Activated CD8-positive, alpha-beta memory T cell treated with anti-CD3 and anti-CD28 coated beads for 36 hours (primary cell): ENCODE measurements at regions not wholly inside any gene's neighbourhood (a gene's known extent, or its start where the extent isn't known, plus 50 kb on each side); places are given as distances from the start of the nearest gene placed in this dataset.

Experiments
- CTCF ChIA-PET: fragments of 350-600 bp; sonication (Branson Sonifier 250); formaldehyde crosslinking; loops from one replicate; lab custom pipeline; 2021; ENCODE audit warnings: antibody characterized with exemption; lab: Charles Lee
- POLR2A ChIA-PET: fragments of 350-600 bp; sonication (Branson Sonifier 250); formaldehyde crosslinking; loops from one replicate; lab custom pipeline; 2021; ENCODE audit warnings: antibody characterized with exemption; lab: Charles Lee

- ChIA-PET CTCF (no interaction called here), POLR2A (no interaction called here)
Observed at GRCh38 chr4:132498215-132498614, 650.9 kb upstream of the PCDH10 start.

DNA sequence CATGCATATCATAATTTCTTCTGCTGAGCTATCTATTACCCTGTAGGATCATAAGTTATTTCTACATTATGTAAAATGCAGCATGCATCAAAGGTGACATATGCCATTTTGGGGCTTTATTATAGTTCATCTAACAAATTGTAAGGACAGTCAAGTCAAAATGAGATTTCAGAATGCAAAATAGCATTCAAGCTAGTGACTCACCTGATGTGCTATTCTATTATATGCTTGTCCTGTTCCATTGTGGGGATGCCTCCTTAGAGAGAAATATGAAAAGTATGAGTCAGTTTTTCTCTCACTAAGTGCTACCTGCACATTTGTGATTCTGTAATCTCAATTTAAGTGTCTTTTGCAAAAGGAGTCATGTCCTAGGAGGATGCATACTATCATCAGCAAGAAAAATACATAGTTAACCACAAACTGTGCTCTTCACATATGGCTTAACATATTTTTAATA lies 647.0 kb upstream of the PCDH10 start:
- CTCF ChIA-PET, result no interaction called here

GRCh38 chr4:132504438-132504837 lies 644.7 kb upstream of the PCDH10 start:
- ChIA-PET CTCF (no interaction called here), POLR2A (no interaction called here)

More for the DNA sequence above, 647.0 kb upstream of the PCDH10 start:
- POLR2A ChIA-PET, result no interaction called here

- CTCF ChIA-PET, result no interaction called here
- POLR2A ChIA-PET, result no interaction called here
Observed at GRCh38 chr4:132506568-132506967, 642.5 kb upstream of the PCDH10 start.

- CTCF ChIA-PET, result no interaction called here
- POLR2A ChIA-PET, result no interaction called here
Observed at GRCh38 chr4:132513491-132513890, 635.6 kb upstream of the PCDH10 start.

- POLR2A ChIA-PET, result no interaction called here
- CTCF ChIA-PET, result no interaction called here
Observed at GRCh38 chr4:132526652-132527051, 622.4 kb upstream of the PCDH10 start.

DNA sequence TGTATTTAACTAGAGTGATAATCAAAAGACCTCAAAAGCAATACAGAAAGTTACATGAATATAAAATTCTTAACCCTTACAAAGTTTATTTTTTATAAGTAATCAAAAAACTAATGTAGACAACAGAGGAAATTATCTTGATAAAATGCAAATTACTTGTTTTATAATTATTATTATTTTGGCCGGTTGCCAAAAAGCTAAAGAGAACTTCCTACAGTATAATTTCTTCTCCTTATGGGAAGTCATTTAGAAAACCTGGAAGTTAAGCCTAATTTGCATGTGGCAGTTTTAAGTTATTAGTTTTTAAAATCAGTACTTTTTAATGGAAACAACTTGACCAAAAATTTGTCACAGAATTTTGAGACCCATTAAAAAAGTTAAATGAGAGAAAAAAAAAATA lies 621.3 kb upstream of the PCDH10 start:
- POLR2A ChIA-PET, result no interaction called here
- CTCF ChIA-PET, result no interaction called here

GRCh38 chr4:132530861-132531260 lies 618.2 kb upstream of the PCDH10 start:
- ChIA-PET POLR2A (no interaction called here), CTCF (no interaction called here)

GRCh38 chr4:132540268-132540667 lies 608.8 kb upstream of the PCDH10 start:
- POLR2A ChIA-PET, result no interaction called here
- CTCF ChIA-PET, result no interaction called here

DNA sequence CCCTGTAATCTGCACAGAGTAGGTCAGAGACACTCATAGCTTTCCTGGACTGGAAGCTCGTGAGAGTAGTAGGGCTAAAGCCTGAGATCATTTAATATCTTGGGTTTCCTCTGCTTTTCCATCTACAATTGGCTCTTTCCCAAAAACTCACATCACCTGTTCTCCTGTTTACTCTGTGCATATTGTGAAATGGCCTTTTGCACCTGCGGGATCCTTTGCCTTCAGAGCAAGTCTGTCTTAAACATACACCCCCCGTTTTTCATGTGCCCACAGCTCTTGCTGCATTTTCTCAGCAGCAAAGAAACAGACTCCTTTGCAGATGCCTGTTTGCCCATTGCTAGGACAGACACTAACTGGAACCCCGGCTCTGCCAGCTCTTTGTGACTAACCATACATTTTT lies 608.3 kb upstream of the PCDH10 start:
- CTCF ChIA-PET, result no interaction called here
- POLR2A ChIA-PET, result no interaction called here

DNA sequence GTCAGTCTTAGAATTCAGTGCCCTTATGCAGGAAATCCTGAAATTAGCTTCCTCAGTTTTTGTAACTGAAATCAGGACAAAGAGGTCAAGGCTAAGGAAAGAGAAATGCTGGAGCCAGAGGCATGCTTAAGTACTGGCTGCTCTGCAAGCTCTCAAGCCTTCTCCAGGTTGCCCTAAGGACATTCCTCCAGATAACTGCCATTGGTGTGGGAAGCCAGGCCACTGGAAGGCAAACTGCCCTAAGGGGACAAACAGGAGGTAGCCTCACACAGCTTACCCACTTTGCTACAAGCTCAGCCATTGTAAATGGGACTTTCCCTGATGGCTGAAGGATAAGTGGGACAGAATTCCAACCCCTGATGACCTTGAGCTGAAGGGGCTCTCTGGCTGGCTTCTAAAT lies 606.9 kb upstream of the PCDH10 start:
- ChIA-PET CTCF (no interaction called here), POLR2A (no interaction called here)

- CTCF ChIA-PET, result no interaction called here
- POLR2A ChIA-PET, result no interaction called here
Observed at GRCh38 chr4:132548463-132548862, 600.6 kb upstream of the PCDH10 start.

GRCh38 chr4:132556316-132556715 lies 592.8 kb upstream of the PCDH10 start:
- CTCF ChIA-PET, result no interaction called here
- POLR2A ChIA-PET, result no interaction called here

DNA sequence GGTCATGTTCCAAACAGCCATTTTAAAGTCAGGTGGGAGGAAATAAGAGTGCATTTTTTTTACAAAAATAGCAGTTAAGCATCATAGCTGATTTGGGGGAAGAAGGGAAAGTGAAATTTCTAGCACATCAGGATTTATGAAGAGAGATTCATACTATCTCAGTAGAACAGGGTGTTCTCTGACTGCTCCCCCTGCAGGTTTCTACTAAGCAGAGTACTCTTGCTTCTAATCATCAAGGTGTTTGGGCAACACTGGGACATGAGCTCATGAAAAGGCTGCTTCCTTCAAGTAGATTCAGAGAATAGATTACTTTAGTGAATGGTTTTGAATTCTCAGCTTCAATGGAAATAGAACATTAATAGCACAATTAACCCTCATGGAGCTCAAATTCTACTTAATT lies 591.4 kb upstream of the PCDH10 start:
- CTCF ChIA-PET, result no interaction called here
- POLR2A ChIA-PET, result no interaction called here

GRCh38 chr4:132564920-132565319 lies 584.2 kb upstream of the PCDH10 start:
- POLR2A ChIA-PET, result no interaction called here
- CTCF ChIA-PET, result no interaction called here

- ChIA-PET POLR2A (no interaction called here), CTCF (no interaction called here)
Observed at GRCh38 chr4:132565542-132565941, 583.6 kb upstream of the PCDH10 start.

DNA sequence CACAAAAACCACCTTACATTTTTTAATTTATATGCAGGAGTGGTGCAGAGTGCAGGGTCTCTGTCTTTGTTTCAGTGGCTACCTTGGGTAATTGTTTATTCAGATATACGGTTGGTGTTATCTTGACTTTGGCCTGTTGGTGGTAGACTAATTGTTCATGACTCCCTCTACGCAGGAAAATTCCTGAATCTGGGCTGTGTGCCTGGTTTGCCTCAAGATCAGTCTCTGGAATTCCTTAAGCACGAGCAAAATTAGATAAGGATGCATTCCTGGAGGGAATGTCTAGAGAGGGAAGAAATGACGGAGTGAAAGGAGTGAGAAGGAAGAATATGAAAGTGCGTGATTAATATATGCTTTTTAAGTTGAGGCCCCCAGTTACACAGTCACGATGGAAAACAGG lies 576.9 kb upstream of the PCDH10 start:
- POLR2A ChIA-PET, result no interaction called here
- CTCF ChIA-PET, result no interaction called here

- ChIA-PET CTCF (no interaction called here), POLR2A (no interaction called here)
Observed at GRCh38 chr4:132587626-132588025, 561.5 kb upstream of the PCDH10 start.

DNA sequence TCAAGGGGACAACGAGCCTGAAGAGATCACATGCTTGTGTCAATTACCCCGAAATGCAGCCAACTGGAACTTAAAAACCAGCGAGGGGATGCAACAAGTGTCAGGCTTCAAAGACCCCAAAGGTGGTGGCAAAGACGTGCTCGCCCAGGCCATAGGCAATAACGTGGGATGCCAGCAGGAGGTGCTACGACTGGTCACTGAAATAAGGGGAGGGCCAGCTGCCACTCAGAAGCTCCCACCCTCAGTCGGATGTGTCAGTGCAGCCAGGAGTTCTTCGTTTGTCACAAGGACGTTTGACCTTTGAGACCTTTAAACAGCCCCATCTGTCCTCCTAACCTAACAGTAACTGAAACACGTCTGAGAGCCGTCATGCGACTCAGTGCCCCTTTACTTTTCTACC lies 556.8 kb upstream of the PCDH10 start:
- POLR2A ChIA-PET, result no interaction called here
- CTCF ChIA-PET, result no interaction called here

DNA sequence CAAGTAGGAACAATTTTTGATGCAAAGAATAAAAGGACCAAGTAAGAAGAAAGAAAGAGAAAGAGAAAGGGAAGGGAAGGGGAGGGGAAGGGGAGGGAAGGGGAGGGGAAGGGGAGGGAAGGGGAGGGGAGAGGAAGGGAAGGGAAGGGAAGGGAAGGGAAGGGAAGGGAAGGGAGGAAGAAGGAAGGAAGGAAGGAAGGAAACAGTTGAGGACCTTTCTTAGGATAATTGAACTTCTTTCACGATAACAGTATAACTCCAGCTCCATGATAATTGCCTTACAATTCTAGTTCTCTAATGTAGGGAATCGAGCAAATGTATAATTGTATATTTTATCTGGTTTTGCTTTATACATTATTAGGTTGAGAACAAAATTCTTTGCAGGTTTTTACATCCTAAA lies 556.2 kb upstream of the PCDH10 start:
- CTCF ChIA-PET, result no interaction called here

DNA sequence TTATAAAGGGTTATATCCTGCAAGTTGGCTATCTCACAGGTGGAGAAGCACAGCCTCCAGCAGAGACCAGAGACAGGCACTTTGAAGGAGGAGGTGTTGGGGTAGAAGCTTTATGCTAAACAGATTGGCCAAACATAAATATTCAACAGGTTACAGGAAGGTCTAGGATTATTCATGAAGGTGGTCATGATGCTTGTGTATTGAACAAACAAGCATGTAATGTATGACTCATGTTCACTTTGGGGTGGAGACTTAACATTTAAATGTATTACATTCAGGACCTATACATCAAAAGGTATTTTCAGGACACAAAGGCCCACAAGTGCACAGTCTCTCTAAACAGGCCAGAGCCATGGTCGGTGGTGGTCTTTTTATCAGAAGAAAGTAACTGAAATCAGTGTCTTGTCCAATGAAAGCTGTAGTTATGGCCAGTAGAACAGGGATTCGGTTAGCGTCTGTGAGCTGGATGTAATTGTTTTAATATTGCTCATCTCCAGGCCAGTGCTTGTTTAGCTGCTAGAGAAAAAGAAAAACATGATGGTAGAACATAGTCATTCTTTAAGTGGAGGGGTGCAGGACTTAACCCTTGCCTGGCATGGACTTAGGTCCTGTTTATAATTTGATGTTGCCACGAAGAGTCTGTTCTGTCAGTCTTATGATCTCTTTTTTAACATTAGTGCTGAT lies 555.2 kb upstream of the PCDH10 start:
- POLR2A ChIA-PET, result no interaction called here
- CTCF ChIA-PET, result no interaction called here

More for the DNA sequence above, 556.2 kb upstream of the PCDH10 start:
- POLR2A ChIA-PET, result no interaction called here

DNA sequence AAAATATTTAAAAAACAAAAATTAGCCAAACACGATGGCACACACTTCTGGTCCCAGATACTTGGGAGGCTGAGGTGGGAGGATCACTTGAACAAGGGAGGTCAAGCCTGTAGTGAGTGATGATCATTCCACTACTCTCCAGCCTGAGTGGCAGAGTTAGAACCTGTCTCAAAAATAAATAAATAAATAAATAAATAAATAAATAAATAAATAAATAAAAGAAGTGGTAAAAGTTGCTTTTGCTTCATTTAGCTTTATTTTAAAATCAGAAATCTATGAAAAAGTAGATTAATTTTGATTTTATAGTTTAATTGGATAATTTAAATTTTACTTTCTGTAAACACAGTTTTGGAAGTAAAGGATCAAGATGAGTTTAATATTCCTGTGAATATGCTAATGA lies 552.9 kb upstream of the PCDH10 start:
- ChIA-PET CTCF (no interaction called here), POLR2A (no interaction called here)
